RWPE1 (cell line): ENCODE measurements at regions not wholly inside any gene's neighbourhood (a gene's known extent, or its start where the extent isn't known, plus 50 kb on each side); places are given as distances from the start of the nearest gene placed in this dataset.

Experiments
- CTCF ChIA-PET: fragments of 350-600 bp; sonication (Branson Sonifier 250); formaldehyde crosslinking; extraction: SDS; loops from one replicate; lab custom pipeline; 2021; lab: Yijun Ruan, JAX
- POLR2A ChIA-PET: fragments of 400-600 bp; formaldehyde crosslinking; extraction: SDS; loops from one replicate; lab custom pipeline; 2020; ENCODE audit warnings: antibody characterized with exemption; ENCODE audit not compliant: low non-redundant PET; lab: Yijun Ruan, JAX
- DNase-seq: peaks from one replicate; pipeline ENCODE4 v3.0.0; 2012; ENCODE audit warnings: low spot score
- H3K27ac ChIP-seq: fragments of 450-650 bp; 2 replicates; pipeline ENCODE4 v1.5.1; 2017
- CTCF ChIP-seq: fragments of 450-650 bp; conservative IDR thresholded peaks from 2 replicates; pipeline ENCODE4 v1.5.1; 2017; ENCODE audit warnings: low read depth, mild to moderate bottlenecking

GRCh38 chr3:7927864-7928263, 573.8 kb upstream of the LMCD1 start:
- ChIA-PET POLR2A (no interaction called here), CTCF (no interaction called here)
- no peak for TF ChIP-seq CTCF
- no peak for DNase-seq
- H3K27ac ChIP-seq: no peak overlapping the region

DNA sequence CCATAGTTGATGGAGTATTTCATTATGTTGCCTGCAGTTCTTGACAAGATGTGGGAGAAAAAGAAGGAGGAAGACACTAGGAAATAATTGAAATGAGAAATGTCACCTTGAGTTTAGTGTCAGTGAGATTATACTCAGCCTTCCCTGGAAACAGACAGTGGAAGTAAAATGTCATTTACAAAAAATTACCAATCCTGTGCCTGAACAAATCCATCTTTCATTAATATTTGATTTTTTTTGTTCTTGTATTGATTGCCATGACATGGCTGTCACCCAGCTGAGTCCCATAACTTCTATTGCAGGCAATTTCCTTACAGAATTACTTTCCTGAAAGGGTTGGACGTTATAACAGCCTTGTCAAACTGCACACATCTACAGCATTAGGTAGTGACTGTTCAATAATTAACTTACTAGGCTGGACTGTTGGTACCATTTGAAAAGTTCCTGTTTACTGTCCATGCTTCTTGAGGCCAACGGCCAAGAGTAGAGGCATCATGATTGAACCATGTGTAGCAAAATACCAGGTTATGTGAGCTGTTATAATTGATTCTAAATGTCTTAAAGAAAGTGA, 572.2 kb upstream of the LMCD1 start:
- no peak for DNase-seq
- no peak for TF ChIP-seq CTCF
- ChIA-PET POLR2A (no interaction called here), CTCF (no interaction called here)
- no peak overlapping the region for H3K27ac ChIP-seq

DNA sequence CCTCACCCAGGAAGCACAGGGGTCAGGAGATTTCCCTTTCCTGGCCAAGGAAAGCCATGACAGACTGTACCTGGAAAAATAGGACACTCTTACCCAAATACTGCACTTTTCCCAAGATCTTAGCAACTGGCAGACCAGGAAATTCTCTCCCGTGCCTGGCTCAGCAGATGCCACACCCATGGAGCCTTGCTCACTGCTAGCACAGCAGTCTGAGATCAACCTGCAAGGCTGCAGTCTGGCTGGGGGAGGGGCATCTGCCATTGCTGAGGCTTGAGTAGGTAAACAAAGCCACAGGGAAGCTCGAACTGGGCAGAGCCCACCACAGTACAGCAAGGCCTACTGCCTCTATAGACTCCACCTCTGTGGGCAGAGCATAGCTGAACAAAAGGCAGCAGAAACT, 567.3 kb upstream of the LMCD1 start:
- CTCF ChIA-PET: no interaction called here
- TF ChIP-seq CTCF: no peak
- no peak for DNase-seq
- POLR2A ChIA-PET: no interaction called here
- no peak overlapping the region for H3K27ac ChIP-seq

- CTCF ChIA-PET: interaction anchor here (0.7 kb wide), 1 partner anchor 383 kb away, joined by 5 read pairs; no protein-coding TSS in a partner anchor
Measured at GRCh38 chr3:7947930-7948329, 553.7 kb upstream of the LMCD1 start.

DNA sequence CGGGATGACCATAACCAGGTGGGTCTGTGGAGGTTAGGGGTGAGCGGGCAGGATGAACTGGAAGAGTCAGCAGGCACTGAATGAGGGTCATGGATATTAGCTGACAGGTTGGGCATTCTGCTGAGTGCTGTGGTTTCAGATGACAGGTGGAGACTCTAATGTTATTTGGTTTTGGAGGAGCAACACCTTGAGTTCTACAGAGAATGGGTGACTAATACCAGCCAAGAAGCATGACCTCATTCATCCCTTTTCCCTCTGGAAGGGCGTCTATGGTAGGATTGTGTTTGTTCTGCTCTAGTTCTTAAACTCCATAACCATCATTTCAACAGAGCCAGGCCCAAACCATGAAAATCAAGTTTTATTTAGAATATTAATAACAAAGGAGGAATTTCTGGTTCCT, 550.7 kb upstream of the LMCD1 start:
- H3K27ac ChIP-seq: no peak overlapping the region
- CTCF ChIA-PET: no interaction called here
- TF ChIP-seq CTCF: no peak
- POLR2A ChIA-PET: no interaction called here
- DNase-seq: no peak

More at GRCh38 chr3:7947930-7948329, 553.7 kb upstream of the LMCD1 start:
- TF ChIP-seq CTCF: no peak
- POLR2A ChIA-PET: no interaction called here
- H3K27ac ChIP-seq: no peak overlapping the region
- no peak for DNase-seq

DNA sequence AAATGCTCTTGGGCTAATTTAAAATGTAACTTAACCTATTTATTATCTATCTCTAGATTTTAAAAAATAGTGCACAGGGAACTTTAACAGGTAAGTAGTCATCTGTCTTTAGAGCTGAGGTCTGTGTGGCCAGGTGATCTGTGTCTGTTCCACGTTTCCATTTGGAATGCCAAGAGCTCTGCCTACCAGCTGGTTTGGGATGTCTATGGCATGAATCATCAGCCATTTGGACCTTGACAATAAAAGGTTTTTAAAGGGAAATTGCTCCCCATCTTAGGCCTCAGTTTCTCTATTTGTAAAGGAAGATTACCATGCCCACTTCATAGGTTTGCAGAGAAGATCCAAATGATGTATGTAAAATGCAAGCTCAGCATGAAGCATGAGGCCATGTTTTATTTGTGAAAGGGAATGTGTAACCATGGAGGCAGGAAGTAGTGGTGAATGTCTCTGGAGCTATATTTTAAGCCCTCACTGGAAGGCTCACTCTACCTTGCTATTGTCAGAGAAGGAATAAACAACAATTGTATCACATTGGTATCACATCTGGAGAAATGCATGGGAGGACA, 548.1 kb upstream of the LMCD1 start:
- no peak overlapping the region for H3K27ac ChIP-seq
- no peak for TF ChIP-seq CTCF
- DNase-seq: no peak
- POLR2A ChIA-PET: no interaction called here
- CTCF ChIA-PET: no interaction called here
